Common myeloid progenitor, CD34-positive (primary cell): ENCODE measurements at regions not wholly inside any gene's neighbourhood (a gene's known extent, or its start where the extent isn't known, plus 50 kb on each side); places are given as distances from the start of the nearest gene placed in this dataset.

Experiments
- CTCF ChIA-PET: fragments of 350-600 bp; sonication (Branson Sonifier 250); formaldehyde crosslinking; loops from one replicate; lab custom pipeline; 2021; ENCODE audit warnings: antibody characterized with exemption; lab: Charles Lee
- POLR2A ChIA-PET: fragments of 350-600 bp; sonication (Branson Sonifier 250); formaldehyde crosslinking; loops from one replicate; lab custom pipeline; 2021; ENCODE audit warnings: antibody characterized with exemption; lab: Charles Lee
- DNase-seq, 3 donors: peaks; one replicate each; pipeline versions ENCODE4 v3.0.0 to v3.0.0-alpha.2; 2013
- H3K27ac ChIP-seq, 2 experiments: 1 replicate in 1 of 2; 2 replicates in 1 of 2; pipeline ENCODE4 v1.7.0; 2013; ENCODE audit warnings: inconsistent platforms in 2 of 2, low read length in 2 of 2, mild to moderate bottlenecking in 2 of 2, low read depth in 1 of 2, moderate library complexity in 1 of 2; ENCODE audit not compliant: severe bottlenecking in 2 of 2, insufficient read depth in 1 of 2, poor library complexity in 1 of 2
- H3K27me3 ChIP-seq, 5 experiments: replicated peaks in 2 of 5; 1 replicate in 3 of 5; 2 replicates in 2 of 5; pipeline versions ENCODE4 v1.6.1 to v1.7.0; 2013; ENCODE audit warnings: low read length in 4 of 5, mild to moderate bottlenecking in 2 of 5, moderate library complexity in 2 of 5, inconsistent platforms in 1 of 5; ENCODE audit not compliant: insufficient read depth in 5 of 5, control insufficient read depth in 4 of 5
- H3K36me3 ChIP-seq, 4 experiments: 1 replicate in 2 of 4; 2 replicates in 2 of 4; pipeline versions ENCODE4 v1.6.1 to v1.7.0; 2013; ENCODE audit warnings: low read length in 3 of 4, control low read depth in 1 of 4, mild to moderate bottlenecking in 1 of 4; ENCODE audit not compliant: control insufficient read depth in 4 of 4, insufficient read depth in 4 of 4
- H3K4me1 ChIP-seq, 4 experiments: 1 replicate in 3 of 4; 2 replicates in 1 of 4; pipeline versions ENCODE4 v1.6.1 to v1.7.1; 2013; ENCODE audit warnings: low read length in 3 of 4, mild to moderate bottlenecking in 3 of 4, control low read depth in 1 of 4, inconsistent platforms in 1 of 4, moderate library complexity in 1 of 4; ENCODE audit not compliant: control insufficient read depth in 4 of 4, insufficient read depth in 4 of 4; ENCODE audit errors: control extremely low read depth in 1 of 4
- H3K4me3 ChIP-seq, 7 experiments: 1 replicate in 4 of 7; 2 replicates in 3 of 7; pipeline versions ENCODE4 v1.5.1 to v1.7.0; 2013; ENCODE audit warnings: mild to moderate bottlenecking in 7 of 7, low read length in 6 of 7, moderate library complexity in 6 of 7, inconsistent platforms in 2 of 7, low read depth in 2 of 7, control low read depth in 1 of 7; ENCODE audit not compliant: insufficient read depth in 4 of 7, control insufficient read depth in 1 of 7; ENCODE audit errors: extremely low read depth in 1 of 7
- H3K9me3 ChIP-seq, 5 experiments: 1 replicate in 4 of 5; 2 replicates in 1 of 5; pipeline versions ENCODE4 v1.6.1 to v1.7.1; 2013; ENCODE audit warnings: low read length in 4 of 5, mild to moderate bottlenecking in 2 of 5, inconsistent platforms in 1 of 5, low read depth in 1 of 5, moderate library complexity in 1 of 5; ENCODE audit not compliant: control insufficient read depth in 4 of 5, insufficient read depth in 2 of 5; ENCODE audit errors: control extremely low read depth in 1 of 5
- WGBS: methylation state at CpG from one replicate; pipeline ENCODE4 v1.1.5; 2013; ENCODE audit not compliant: insufficient coverage; 5-methylcytosine and 5-hydroxymethylcytosine counted together

DNA sequence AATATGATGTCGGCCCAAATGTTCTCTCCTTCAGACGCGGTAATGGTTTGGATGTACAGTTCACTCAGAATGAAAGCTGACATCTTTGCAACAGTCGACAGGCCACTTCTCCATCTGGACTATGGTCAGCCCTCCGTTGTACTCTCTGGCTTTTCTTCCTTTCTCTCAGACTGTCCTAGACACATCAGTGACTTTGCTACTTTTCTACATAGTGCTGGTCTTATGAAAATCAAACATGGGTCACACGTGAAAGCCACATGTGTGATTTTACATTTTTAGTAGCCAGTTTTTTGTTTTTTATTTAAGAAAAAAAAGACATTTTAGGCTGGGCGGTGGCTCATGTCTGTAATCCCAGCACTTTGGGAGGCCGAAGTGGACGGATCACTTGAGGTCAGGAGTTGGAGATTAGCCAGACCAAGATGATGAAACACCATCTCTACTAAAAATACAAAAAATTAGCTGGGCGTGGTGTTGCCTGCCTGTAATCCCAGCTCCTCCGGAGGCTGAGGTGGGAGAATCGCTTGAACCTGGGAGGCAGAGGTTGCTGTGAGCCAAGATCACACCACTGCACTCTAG, 644.1 kb downstream of the KCNJ2 start:
- no peaks in the 10 kb centered on the region for H3K9me3 ChIP-seq
- WGBS = 95% methylated on average over 6 of the region's 12 CpGs
- H3K27me3 ChIP-seq = no peaks in the 10 kb centered on the region
- DNase-seq = no peak
- H3K36me3 ChIP-seq = no peaks in the 10 kb centered on the region
- CTCF ChIA-PET = no interaction called here
- no peak overlapping the region for H3K4me3 ChIP-seq
- no peak overlapping the region for H3K27ac ChIP-seq
- no peaks in the 10 kb centered on the region for H3K4me1 ChIP-seq
- POLR2A ChIA-PET = no interaction called here

- Histone ChIP-seq H3K27ac (no peak overlapping the region), H3K4me3 (no peak overlapping the region), H3K36me3 (no peaks in the 10 kb centered on the region), H3K9me3 (peaks cover 0 to 5% (median 0%) of the 10 kb centered on the region in 5 experiments), H3K4me1 (no peaks in the 10 kb centered on the region), H3K27me3 (no peaks in the 10 kb centered on the region)
- WGBS = 100% methylated on average over 1 of the region's 2 CpGs
- ChIA-PET POLR2A (interaction anchor here (0.7 kb wide), 1 partner anchor 145 kb away, joined by 6 read pairs; no protein-coding TSS in a partner anchor), CTCF (no interaction called here)
- peak in 1 of 3 donors; percentile 35 for DNase-seq
These were observed 649.9 kb downstream of the KCNJ2 start for GRCh38 chr17:70819183-70819582.

DNA sequence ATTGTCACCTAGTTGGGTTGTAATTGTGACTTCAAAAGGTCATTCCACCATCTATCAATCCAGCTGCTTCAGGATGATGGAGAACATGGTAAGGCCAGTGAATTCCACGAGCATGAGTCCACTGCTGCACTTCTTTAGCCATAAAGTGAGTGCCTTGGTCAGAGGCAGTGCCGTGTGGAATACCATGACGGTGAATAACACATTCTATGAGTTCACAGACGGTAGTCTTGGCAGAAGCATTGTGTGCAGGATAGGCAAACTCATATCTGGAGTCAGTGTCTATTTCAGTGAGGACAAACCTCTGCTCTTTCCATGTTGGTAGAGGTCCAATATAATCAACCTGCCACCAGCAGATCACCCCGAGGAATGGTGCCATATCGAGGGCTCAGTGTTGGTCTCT, 650.9 kb downstream of the KCNJ2 start:
- DNase-seq = no peak
- CTCF ChIA-PET = no interaction called here
- WGBS = 100% methylated on average over 4 of the region's 6 CpGs
- Histone ChIP-seq H3K4me3 (no peak overlapping the region), H3K27me3 (no peaks in the 10 kb centered on the region), H3K36me3 (no peaks in the 10 kb centered on the region), H3K9me3 (peaks cover 0 to 5% (median 0%) of the 10 kb centered on the region in 5 experiments), H3K4me1 (peaks cover 2 to 7% (median 7%) of the 10 kb centered on the region in 4 experiments), H3K27ac (no peak overlapping the region)
- POLR2A ChIA-PET = no interaction called here

GRCh38 chr17:70825321-70826125, 656.2 kb downstream of the KCNJ2 start:
- Histone ChIP-seq H3K27me3 (no peaks in the 10 kb centered on the region), H3K4me1 (peaks cover 6 to 10% (median 8%) of the 10 kb centered on the region in 4 experiments), H3K36me3 (no peaks in the 10 kb centered on the region), H3K27ac (no peak overlapping the region), H3K9me3 (peaks cover 0 to 5% (median 0%) of the 10 kb centered on the region in 5 experiments), H3K4me3 (peak overlapping the region in 1 of 7 experiments; percentile 28)
- 0% methylated on average over 1 of the region's 2 CpGs for WGBS
- POLR2A ChIA-PET = no interaction called here
- DNase-seq = peak; percentile 50 to 91 (median 76)
- CTCF ChIA-PET = no interaction called here

- no peaks in the 10 kb centered on the region for H3K36me3 ChIP-seq
- peaks cover under 1 to 8% (median 6%) of the 10 kb centered on the region in 4 experiments for H3K4me1 ChIP-seq
- no peak overlapping the region for H3K27ac ChIP-seq
- POLR2A ChIA-PET = no interaction called here
- CTCF ChIA-PET = no interaction called here
- H3K27me3 ChIP-seq = no peaks in the 10 kb centered on the region
- H3K9me3 ChIP-seq = no peaks in the 10 kb centered on the region
- DNase-seq = no peak
- H3K4me3 ChIP-seq = no peak overlapping the region
These were observed 660.5 kb downstream of the KCNJ2 start for GRCh38 chr17:70829876-70830275.

DNA sequence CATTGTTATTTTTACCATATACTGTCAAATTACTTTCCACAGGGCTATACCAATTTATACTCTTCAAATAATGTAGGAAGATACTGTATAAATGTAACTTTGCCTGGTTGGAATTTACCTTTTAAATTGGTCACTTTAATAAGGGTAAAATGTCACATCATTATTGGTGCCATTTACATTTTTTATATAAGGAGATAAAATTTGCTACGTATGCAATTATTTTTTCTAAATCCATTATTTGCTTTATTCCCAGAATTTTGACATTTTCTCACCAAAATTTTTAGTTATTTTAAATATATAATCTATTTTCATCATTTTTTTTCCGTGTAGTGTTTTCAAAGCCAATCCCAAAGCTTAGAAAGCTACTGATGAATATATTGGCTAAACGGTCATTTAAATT, 664.7 kb downstream of the KCNJ2 start:
- H3K4me3 ChIP-seq = no peak overlapping the region
- H3K9me3 ChIP-seq = no peaks in the 10 kb centered on the region
- ChIA-PET POLR2A (no interaction called here), CTCF (no interaction called here)
- no peaks in the 10 kb centered on the region for H3K4me1 ChIP-seq
- H3K27me3 ChIP-seq = no peaks in the 10 kb centered on the region
- no CpG with 5 or more reads among the region's 3 CpGs for WGBS
- no peak for DNase-seq
- no peak overlapping the region for H3K27ac ChIP-seq
- H3K36me3 ChIP-seq = no peaks in the 10 kb centered on the region

DNA sequence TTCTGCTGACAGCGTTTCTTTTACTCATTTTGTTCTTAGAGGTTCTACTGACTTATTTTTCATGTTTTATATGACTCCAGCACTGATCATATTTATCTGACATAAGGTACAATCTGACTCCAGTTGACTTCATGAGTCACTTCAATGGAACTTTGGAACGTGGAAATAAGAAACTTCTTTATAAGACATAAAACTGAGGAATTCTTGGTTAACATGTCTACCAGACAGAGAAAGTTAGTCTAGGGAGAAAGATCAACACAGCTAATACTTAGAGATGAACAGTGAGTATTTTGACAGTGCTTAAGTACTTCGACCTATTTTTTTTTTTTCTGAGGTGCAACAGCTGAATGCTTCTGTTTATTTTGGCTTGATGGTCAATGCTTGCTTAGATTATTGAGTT, 679.5 kb downstream of the KCNJ2 start:
- no peak for DNase-seq
- Histone ChIP-seq H3K36me3 (no peaks in the 10 kb centered on the region), H3K27ac (no peak overlapping the region), H3K27me3 (no peaks in the 10 kb centered on the region), H3K4me1 (no peaks in the 10 kb centered on the region), H3K9me3 (no peaks in the 10 kb centered on the region), H3K4me3 (no peak overlapping the region)
- CTCF ChIA-PET = no interaction called here
- POLR2A ChIA-PET = no interaction called here
- WGBS = 100% methylated on average over 1 of the region's 3 CpGs
